Lung (tissue), 11 donors: ENCODE measurements at regions not wholly inside any gene's neighbourhood (a gene's known extent, or its start where the extent isn't known, plus 50 kb on each side); places are given as distances from the start of the nearest gene placed in this dataset.

ENCODE experiments used
- ATAC-seq: fragments of 200-7000 bp; cut with Tn5 transposase; one replicate; pipeline ENCODE4 v1.9.1; 2020; ENCODE audit warnings: moderate number of reproducible peaks; ENCODE audit not compliant: insufficient read depth, low FRiP score
- DNase-seq, 3 donors: peaks; one replicate each; pipeline ENCODE4 v3.0.0-alpha.2; 2013 to 2017
- H3K27ac ChIP-seq, 2 donors: one replicate each; pipeline ENCODE4 v1.5.1; 2013; ENCODE audit warnings: mild to moderate bottlenecking in 2 of 2, moderate library complexity in 2 of 2, control low read depth in 1 of 2, inconsistent platforms in 1 of 2, low read depth in 1 of 2, low read length in 1 of 2
- H3K27me3 ChIP-seq, 3 donors: one replicate each; pipeline ENCODE4 v1.5.1; 2013; ENCODE audit warnings: low read length in 2 of 3; ENCODE audit not compliant: control insufficient read depth in 3 of 3, insufficient read depth in 3 of 3
- H3K36me3 ChIP-seq, 4 donors: one replicate each; pipeline ENCODE4 v1.5.1; 2013; ENCODE audit warnings: low read length in 4 of 4, mild to moderate bottlenecking in 1 of 4, moderate library complexity in 1 of 4; ENCODE audit not compliant: control insufficient read depth in 4 of 4, insufficient read depth in 4 of 4
- H3K4me1 ChIP-seq, 5 donors: one replicate each; pipeline ENCODE4 v1.5.1; 2013; ENCODE audit warnings: low read length in 5 of 5, mild to moderate bottlenecking in 2 of 5, moderate library complexity in 1 of 5; ENCODE audit not compliant: control insufficient read depth in 5 of 5, insufficient read depth in 5 of 5
- H3K4me3 ChIP-seq: one replicate; pipeline ENCODE4 v1.5.1; 2013; ENCODE audit warnings: mild to moderate bottlenecking, control low read depth, moderate library complexity
- H3K9ac ChIP-seq, 2 donors: one replicate each; pipeline ENCODE4 v1.5.1; 2013; ENCODE audit warnings: low read length in 2 of 2, control low read depth in 1 of 2; ENCODE audit not compliant: insufficient read depth in 1 of 2
- H3K9me3 ChIP-seq, 4 donors: one replicate each; pipeline ENCODE4 v1.5.1; 2013; ENCODE audit warnings: low read length in 3 of 4, mild to moderate bottlenecking in 1 of 4, moderate library complexity in 1 of 4; ENCODE audit not compliant: control insufficient read depth in 4 of 4, insufficient read depth in 3 of 4
- CTCF ChIP-seq: IDR thresholded peaks from 2 replicates; pipeline ENCODE4 v1.5.1; 2012; ENCODE audit warnings: mild to moderate bottlenecking; ENCODE audit errors: control extremely low read depth, extremely low read depth
- WGBS, 2 donors: extraction: QIAGEN DNeasy Blood & Tissue Kit; methylation state at CpG; one replicate each; pipeline ENCODE4 v1.1.7; 2013; 5-methylcytosine and 5-hydroxymethylcytosine counted together
- donor health status: control.
- donor health status: control.
- donor health status: Bipolar disorder and iron deficiency.
- donor health status: healthy.
- donor health status: DM: yes; HTN: yes; CAD: no.

DNA sequence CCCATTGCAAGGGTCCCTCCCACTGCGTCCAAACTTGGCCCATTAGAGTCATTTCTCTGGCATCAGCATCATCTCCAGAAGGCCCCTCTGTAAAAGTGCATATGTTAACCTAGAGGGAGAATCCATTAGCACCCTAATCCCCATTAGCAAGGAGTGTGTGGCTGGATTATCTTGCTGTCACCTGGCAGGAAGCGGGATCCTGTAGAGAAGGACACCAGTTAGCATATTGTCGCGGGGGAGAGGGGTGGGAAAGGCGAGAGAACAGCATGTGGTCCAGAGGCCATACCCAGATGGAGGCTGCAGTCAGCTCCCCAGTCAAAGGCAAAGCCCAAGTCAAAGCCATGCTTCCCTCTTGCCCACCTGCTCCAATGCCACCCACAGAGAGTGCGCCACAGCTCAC, 64.0 kb downstream of the OLIG1 start:
- DNase-seq = no peak
- Histone ChIP-seq H3K4me1 (peaks cover 0 to 2% (median 0%) of the 10 kb centered on the region in 5 donors), H3K4me3 (no peak overlapping the region), H3K27ac (no peak overlapping the region), H3K9ac (no peak overlapping the region), H3K9me3 (peaks cover 0 to 4% (median 0%) of the 10 kb centered on the region in 4 donors), H3K27me3 (peaks cover 0 to 19% (median 6%) of the 10 kb centered on the region in 3 donors), H3K36me3 (no peaks in the 10 kb centered on the region)
- WGBS, 2 donors = 61 to 73% methylated on average over 6 of the region's 6 CpGs
- ATAC-seq = no peak
- no peak for TF ChIP-seq CTCF

- H3K27ac ChIP-seq = no peak overlapping the region
- H3K9ac ChIP-seq = no peak overlapping the region
- H3K4me1 ChIP-seq = peaks cover 0 to 11% (median 0%) of the 10 kb centered on the region in 5 donors
- H3K36me3 ChIP-seq = no peaks in the 10 kb centered on the region
- no peak for ATAC-seq
- TF ChIP-seq CTCF = no peak
- no peak for DNase-seq
- H3K4me3 ChIP-seq = no peak overlapping the region
- peaks cover 0 to 4% (median 0%) of the 10 kb centered on the region in 4 donors for H3K9me3 ChIP-seq
- peaks cover 0 to 8% (median 8%) of the 10 kb centered on the region in 3 donors for H3K27me3 ChIP-seq
- WGBS, 2 donors = 77 to 83% methylated on average over 8 of the region's 8 CpGs
Observed at GRCh38 chr21:33135925-33136324, 66.0 kb downstream of the OLIG1 start.

GRCh38 chr21:33136847-33137502, 67.0 kb downstream of the OLIG1 start:
- TF ChIP-seq CTCF = no peak
- Histone ChIP-seq H3K27ac (no peak overlapping the region), H3K4me3 (no peak overlapping the region), H3K36me3 (no peaks in the 10 kb centered on the region), H3K4me1 (peaks cover 0 to 11% (median 0%) of the 10 kb centered on the region in 5 donors), H3K9me3 (no peaks in the 10 kb centered on the region), H3K9ac (no peak overlapping the region), H3K27me3 (peaks cover 0 to 8% (median 3%) of the 10 kb centered on the region in 3 donors)
- WGBS, 2 donors = 55 to 82% methylated on average over 7 of the region's 7 CpGs
- ATAC-seq = no peak
- DNase-seq = peak in 2 of 3 donors; percentile 11 to 43
